ENCODE measurements at regions not wholly inside any gene's neighbourhood (a gene's known extent, or its start where the extent isn't known, plus 50 kb on each side); places are given as distances from the start of the nearest gene placed in this dataset.

DNA sequence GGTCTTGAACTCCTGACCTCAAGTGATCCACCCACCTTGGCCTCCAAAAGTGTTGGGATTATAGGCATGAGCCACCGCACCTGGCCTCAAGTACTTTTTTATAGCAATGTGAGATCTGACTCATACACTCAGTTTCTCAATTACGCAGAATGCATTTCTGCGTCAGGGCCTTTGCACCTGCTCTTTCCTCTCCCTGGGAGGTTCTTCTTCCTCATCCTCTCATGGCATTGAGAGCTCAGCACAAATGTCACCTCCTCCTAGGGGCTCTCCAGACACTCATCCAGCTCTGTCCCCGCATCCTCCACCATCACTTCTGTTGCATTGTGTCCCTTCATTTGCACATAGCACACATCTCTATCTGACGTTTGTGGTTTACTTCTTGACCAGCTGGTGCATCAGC lies 418.8 kb downstream of the PTPRU start:
- TF ChIP-seq ZNF274 (IDR thresholded peaks at IDR 0.05; ENCODE audit: low read depth, low read length) = no peak
- no peak for TF ChIP-seq YY1 (IDR thresholded peaks at IDR 0.05; ENCODE audit: insufficient read depth, insufficient read length)
- TF ChIP-seq SUZ12 (IDR thresholded peaks at IDR 0.05; ENCODE audit: extremely low read depth, insufficient read depth, insufficient read length) = no peak

Data from NT2/D1 (cell line).